K562 (cell line): ENCODE measurements at regions not wholly inside any gene's neighbourhood (a gene's known extent, or its start where the extent isn't known, plus 50 kb on each side); places are given as distances from the start of the nearest gene placed in this dataset.
A peak's percentile ranks its signal among the peaks of the same experiment; 100 is the strongest.

Source experiments
- ATAC-seq: fragments of 200-7000 bp; cut with Tn5 transposase; 3 replicates; pipeline ENCODE4 v1.9.1; 2020; ENCODE audit warnings: moderate library complexity
- BruUV-seq: library from RNA; stranded (reverse); fragments of 400-500 nt; replicated peaks from 2 replicates; lab custom pipeline; 2021; lab: Mats Ljungman, UMichigan
- CTCF ChIA-PET: fragments of 300-600 bp; formaldehyde crosslinking; extraction: SDS; loops from one replicate; lab custom pipeline; 2021; ENCODE audit warnings: low intra/inter-chr PET ratio; lab: Yijun Ruan, JAX
- POLR2A ChIA-PET: fragments of 300-600, 350-650 bp; sonication (Branson Sonifier 250); formaldehyde crosslinking; extraction: SDS; loops from one replicate; lab custom pipeline; 2021; ENCODE audit warnings: antibody characterized with exemption, inconsistent platforms; lab: Yijun Ruan, JAX
- DNase-seq, 4 experiments: peaks; one replicate each; pipeline versions ENCODE4 v3.0.0 to v3.0.0-alpha.2; 2011 to 2018; ENCODE audit warnings: low spot score in 3 of 4, mixed read lengths in 3 of 4; ENCODE audit errors: extremely low read depth in 1 of 4
- FAIRE-seq: peaks from 2 replicates; lab custom pipeline; 2011; peaks lifted over from hg19 to GRCh38; lab: Jason Lieb, UNC
- H2AFZ ChIP-seq: 2 replicates; pipeline ENCODE4 v1.6.0; 2011; ENCODE audit warnings: low read depth, low read length, control low read depth, inconsistent platforms
- H3K27ac ChIP-seq: fragments of 200-600 bp; 3 replicates; pipeline ENCODE4 v1.8.0; 2011; ENCODE audit warnings: low read depth, mild to moderate bottlenecking, control low read depth, inconsistent platforms, low read length, moderate library complexity, mixed read lengths; ENCODE audit errors: extremely low read depth
- H3K27me3 ChIP-seq, 2 experiments: fragments of 300-600 bp in 1 of 2; 2 replicates in 1 of 2; 3 replicates in 1 of 2; pipeline versions ENCODE4 v1.6.0 to v1.8.0; 2011; ENCODE audit warnings: inconsistent platforms in 2 of 2, low read length in 2 of 2, mild to moderate bottlenecking in 1 of 2, mixed read lengths in 1 of 2, moderate library complexity in 1 of 2; ENCODE audit not compliant: control insufficient read depth in 2 of 2, insufficient read depth in 2 of 2
- H3K36me3 ChIP-seq: fragments of 300-600 bp; 3 replicates; pipeline ENCODE4 v1.8.0; 2011; ENCODE audit warnings: mild to moderate bottlenecking, low read length, inconsistent platforms; ENCODE audit not compliant: control insufficient read depth, insufficient read depth
- H3K4me1 ChIP-seq, 2 experiments: fragments of 200-600 bp in 1 of 2; replicated peaks in 1 of 2; 2 replicates in 1 of 2; 3 replicates in 1 of 2; pipeline versions ENCODE4 v1.5.1 to v1.8.0; 2011; ENCODE audit warnings: inconsistent platforms in 2 of 2, low read length in 2 of 2, mild to moderate bottlenecking in 1 of 2, mixed read lengths in 1 of 2, moderate library complexity in 1 of 2; ENCODE audit not compliant: control insufficient read depth in 2 of 2, insufficient read depth in 2 of 2
- H3K4me2 ChIP-seq: 2 replicates; pipeline ENCODE4 v1.6.1; 2011; ENCODE audit warnings: low read length, control low read depth, inconsistent platforms, mixed read lengths; ENCODE audit not compliant: insufficient read depth
- H3K4me3 ChIP-seq: fragments of 200-600 bp; sonication (generic), shearing (Covaris generic); 2 replicates; pipeline ENCODE4 v1.5.1; 2016; ENCODE audit warnings: control low read depth, inconsistent platforms
- H3K79me2 ChIP-seq: fragments of 200-600 bp; 3 replicates; pipeline ENCODE4 v1.8.0; 2011; ENCODE audit warnings: low read length, inconsistent platforms; ENCODE audit not compliant: control insufficient read depth, insufficient read depth
- H3K9ac ChIP-seq, 2 experiments: 2 replicates each; pipeline versions ENCODE4 v1.6.0 to v1.6.1; 2011; ENCODE audit warnings: low read depth in 2 of 2, low read length in 2 of 2, control low read depth in 1 of 2, inconsistent platforms in 1 of 2, mild to moderate bottlenecking in 1 of 2, mixed read lengths in 1 of 2; ENCODE audit not compliant: insufficient read depth in 1 of 2
- H3K9me1 ChIP-seq: one replicate; pipeline ENCODE4 v1.6.0; 2011; ENCODE audit warnings: inconsistent platforms, mild to moderate bottlenecking, low read length, moderate library complexity; ENCODE audit not compliant: control insufficient read depth, insufficient read depth
- H3K9me3 ChIP-seq: replicated peaks from 2 replicates; pipeline ENCODE4 v1.5.1; 2011; ENCODE audit warnings: low read depth, low read length, inconsistent platforms; ENCODE audit not compliant: control insufficient read depth, insufficient read depth
- H4K20me1 ChIP-seq: replicated peaks from 2 replicates; pipeline ENCODE4 v1.6.1; 2011; ENCODE audit warnings: low read length, inconsistent platforms, mixed read lengths; ENCODE audit not compliant: control insufficient read depth, insufficient read depth
- CEBPB ChIP-seq: fragments of 450-650 bp; IDR thresholded peaks from 2 replicates; pipeline ENCODE4 v1.6.1; 2016; ENCODE audit warnings: missing genetic modification characterization, missing compliant biosample characterization
- FOXK1 ChIP-seq: sonication (generic); formaldehyde crosslinking; IDR thresholded peaks from 2 replicates; pipeline ENCODE4 v1.8.0; 2022; ENCODE audit warnings: missing genetic modification reagents, mild to moderate bottlenecking, borderline replicate concordance
- HCFC1 ChIP-seq: IDR thresholded peaks from 2 replicates; pipeline ENCODE4 v1.6.1; 2012; ENCODE audit warnings: low read depth, low read length, improper control_type of control experiment
- HNRNPLL ChIP-seq: fragments of 200-400 bp; formaldehyde crosslinking; IDR thresholded peaks from 2 replicates; pipeline ENCODE4 v1.6.1; 2017; ENCODE audit warnings: low read length, low read depth, mild to moderate bottlenecking; ENCODE audit not compliant: poor library complexity, severe bottlenecking
- MCM3 ChIP-seq: fragments of 450-650 bp; IDR thresholded peaks from 2 replicates; pipeline ENCODE4 v1.6.1; 2016
- PTTG1 ChIP-seq: fragments of 450-650 bp; IDR thresholded peaks from 2 replicates; pipeline ENCODE4 v1.6.1; 2016; ENCODE audit warnings: low read depth, mild to moderate bottlenecking, missing genetic modification characterization, missing compliant biosample characterization
- SLC30A9 ChIP-seq: fragments of 250-450 bp; sonication (Bioruptor Pico); IDR thresholded peaks from 2 replicates; pipeline ENCODE4 v1.8.0; 2022; ENCODE audit warnings: mild to moderate bottlenecking, moderate library complexity
- SMC3 ChIP-seq: conservative IDR thresholded peaks from 2 replicates; pipeline ENCODE4 v1.6.1; 2011; ENCODE audit warnings: low read depth, low read length, improper control_type of control experiment; ENCODE audit not compliant: insufficient read depth
- SPI1 ChIP-seq: IDR thresholded peaks from 2 replicates; pipeline ENCODE4 v1.6.1; 2011; ENCODE audit warnings: low read depth, low read length, control low read depth, borderline replicate concordance
- SRSF9 ChIP-seq: fragments of 200-400 bp; formaldehyde crosslinking; IDR thresholded peaks from 2 replicates; pipeline ENCODE4 v1.6.1; 2017; ENCODE audit warnings: low read depth, low read length, borderline replicate concordance
- TAF7 ChIP-seq: fragments of 450-650 bp; IDR thresholded peaks from 2 replicates; pipeline ENCODE4 v1.6.1; 2016; ENCODE audit warnings: missing genetic modification characterization, missing compliant biosample characterization
- TCF15 ChIP-seq: fragments of 250-450 bp; sonication (Bioruptor Pico); IDR thresholded peaks from 2 replicates; pipeline ENCODE4 v1.8.0; 2022; ENCODE audit warnings: moderate library complexity, mild to moderate bottlenecking, inconsistent platforms
- TFAM ChIP-seq: fragments of 250-450 bp; sonication (Bioruptor Pico); conservative IDR thresholded peaks from 2 replicates; pipeline ENCODE4 v1.5.0; 2021; ENCODE audit warnings: mild to moderate bottlenecking, moderate library complexity
- ZBTB1 ChIP-seq: sonication (generic); formaldehyde crosslinking; IDR thresholded peaks from 2 replicates; pipeline ENCODE4 v1.8.1; 2023; ENCODE audit warnings: missing genetic modification reagents, low read depth, mild to moderate bottlenecking, borderline replicate concordance
- ZNF165 ChIP-seq: fragments of 250-450 bp; sonication (Bioruptor Pico); IDR thresholded peaks from 2 replicates; pipeline ENCODE4 v1.4.0; 2020; ENCODE audit warnings: borderline replicate concordance
- ZNF354B ChIP-seq: fragments of 250-450 bp; sonication (Bioruptor Pico); IDR thresholded peaks from 2 replicates; pipeline ENCODE4 v1.4.0; 2020
- ZZZ3 ChIP-seq: fragments of 450-650 bp; IDR thresholded peaks from 2 replicates; pipeline ENCODE4 v1.6.1; 2016; ENCODE audit warnings: antibody characterized with exemption, mild to moderate bottlenecking, moderate library complexity
- WGBS: fragments of 100-300 bp; shearing (Covaris generic); methylation state at CpG from one replicate; pipeline ENCODE4 v1.1.6; 2016; ENCODE audit warnings: low coverage, mixed read lengths; ENCODE audit not compliant: insufficient coverage; ENCODE audit errors: missing lambda C conversion rate; 5-methylcytosine and 5-hydroxymethylcytosine counted together
- in situ Hi-C: fragments of 300-500 bp; cut with MboI; formaldehyde crosslinking; loops from 4 replicates; pipeline ENCODE4 v1.15.0; 2018; ENCODE audit warnings: inconsistent platforms, mixed read lengths
- intact Hi-C: fragments of 100-400 bp; cut with micrococcal nuclease; formaldehyde crosslinking; loops from 2 replicates; pipeline ENCODE4 v1.14.2; 2022
- TF ChIP-seq, protein P1 (sequence below): fragments of 450-650 bp; formaldehyde crosslinking; IDR thresholded peaks from 2 replicates; pipeline ENCODE4 v1.4.0; 2020; ENCODE audit warnings: mild to moderate bottlenecking, moderate library complexity

DNA sequence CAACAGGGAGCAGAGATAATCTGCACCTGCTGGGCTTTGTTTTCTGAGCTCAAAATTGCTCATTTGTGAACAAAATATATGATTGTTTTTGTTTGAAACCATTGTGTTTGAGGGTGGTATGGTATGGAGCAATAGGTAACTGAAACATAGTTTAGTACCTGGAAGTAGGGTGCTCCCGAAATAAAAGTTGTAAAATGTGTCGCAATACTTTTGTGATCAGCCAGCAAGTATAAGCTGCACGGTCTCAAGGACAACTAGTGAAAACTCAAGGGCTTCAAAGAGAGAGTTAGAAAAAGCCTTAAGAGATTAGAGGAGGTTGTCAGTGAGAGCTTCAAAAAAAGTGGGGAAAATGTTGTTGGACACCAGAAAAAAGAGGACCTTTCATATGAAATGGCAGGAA lies 579.8 kb upstream of the POU3F2 start:
- in situ Hi-C loops: no loop called here

GRCh38 chr6:98260382-98260781 lies 574.0 kb upstream of the POU3F2 start:
- BruUV-seq: no TSS peak
- no peak overlapping the region for H3K27ac ChIP-seq
- WGBS: 0% methylated on average over 2 of the region's 2 CpGs
- intact Hi-C loops: no loop called here
- ATAC-seq: no peak
- H3K27me3 ChIP-seq: no peaks in the 10 kb centered on the region
- no peak overlapping the region for H2AFZ ChIP-seq
- H3K9ac ChIP-seq: no peak overlapping the region
- ChIA-PET POLR2A (no interaction called here), CTCF (no interaction called here)
- H4K20me1 ChIP-seq: no peaks in the 10 kb centered on the region
- H3K4me1 ChIP-seq: no peaks in the 10 kb centered on the region
- H3K79me2 ChIP-seq: no peaks in the 10 kb centered on the region
- no peaks in the 10 kb centered on the region for H3K9me1 ChIP-seq
- no peak overlapping the region for H3K4me3 ChIP-seq
- no peak overlapping the region for H3K4me2 ChIP-seq
- no peak for DNase-seq
- in situ Hi-C loops: no loop called here
- no peak for FAIRE-seq
- TF ChIP-seq TFAM (no peak), TAF7 (no peak), SLC30A9 (no peak), ZNF354B (no peak), SMC3 (no peak), PTTG1 (tag) (no peak), SPI1 (no peak), ZNF165 (CRISPR knock-in tag) (no peak), SRSF9 (no peak), FOXK1 (no peak), TCF15 (CRISPR knock-in tag) (no peak), HCFC1 (no peak), ZBTB1 (CRISPR knock-in tag) (no peak), HNRNPLL (no peak)
- TF ChIP-seq, protein P1, sequence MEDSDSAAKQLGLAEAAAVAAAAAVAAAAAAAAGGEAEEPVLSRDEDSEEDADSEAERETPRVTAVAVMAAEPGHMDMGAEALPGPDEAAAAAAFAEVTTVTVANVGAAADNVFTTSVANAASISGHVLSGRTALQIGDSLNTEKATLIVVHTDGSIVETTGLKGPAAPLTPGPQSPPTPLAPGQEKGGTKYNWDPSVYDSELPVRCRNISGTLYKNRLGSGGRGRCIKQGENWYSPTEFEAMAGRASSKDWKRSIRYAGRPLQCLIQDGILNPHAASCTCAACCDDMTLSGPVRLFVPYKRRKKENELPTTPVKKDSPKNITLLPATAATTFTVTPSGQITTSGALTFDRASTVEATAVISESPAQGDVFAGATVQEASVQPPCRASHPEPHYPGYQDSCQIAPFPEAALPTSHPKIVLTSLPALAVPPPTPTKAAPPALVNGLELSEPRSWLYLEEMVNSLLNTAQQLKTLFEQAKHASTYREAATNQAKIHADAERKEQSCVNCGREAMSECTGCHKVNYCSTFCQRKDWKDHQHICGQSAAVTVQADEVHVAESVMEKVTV (CRISPR knock-in tag): no peak
- H3K36me3 ChIP-seq: no peaks in the 10 kb centered on the region
- H3K9me3 ChIP-seq: 0 out of 2 replicates have a peak, but pooled peaks cover 1% of the 10 kb centered on the region

More for the DNA sequence above, 579.8 kb upstream of the POU3F2 start:
- Histone ChIP-seq H3K79me2 (no peaks in the 10 kb centered on the region), H3K27me3 (no peaks in the 10 kb centered on the region), H3K4me1 (no peaks in the 10 kb centered on the region), H3K9ac (no peak overlapping the region), H2AFZ (no peak overlapping the region), H3K4me3 (no peak overlapping the region), H3K9me1 (no peaks in the 10 kb centered on the region), H3K36me3 (no peaks in the 10 kb centered on the region), H3K9me3 (no peaks in the 10 kb centered on the region), H3K27ac (no peak overlapping the region), H4K20me1 (no peaks in the 10 kb centered on the region), H3K4me2 (no peak overlapping the region)
- BruUV-seq: no TSS peak
- ATAC-seq (no peak), FAIRE-seq (no peak), DNase-seq (no peak)
- TF ChIP-seq CEBPB (tag) (peak; percentile 37; the same call in 1 of the 2 replicates), ZZZ3 (no peak), MCM3 (no peak)
- CTCF ChIA-PET: no interaction called here
- POLR2A ChIA-PET: interaction anchor here (0.6 kb wide), 1 partner anchor 34 kb away, joined by 3 read pairs; no protein-coding TSS in a partner anchor
- WGBS: 0% methylated on average over 3 of the region's 3 CpGs
- intact Hi-C loops: no loop called here
